Hepatocyte (in vitro differentiated cells): ENCODE measurements at regions not wholly inside any gene's neighbourhood (a gene's known extent, or its start where the extent isn't known, plus 50 kb on each side); places are given as distances from the start of the nearest gene placed in this dataset.

ENCODE experiments used
- DNase-seq: peaks from one replicate; pipeline ENCODE4 v3.0.0-alpha.2; 2016; ENCODE audit warnings: low spot score
- H2AFZ ChIP-seq: fragments of 200-600 bp; sonication (generic); 2 replicates; pipeline ENCODE4 v1.6.0; 2016; ENCODE audit warnings: antibody characterized with exemption, mild to moderate bottlenecking
- H3K27ac ChIP-seq: fragments of 200-600 bp; sonication (generic); 2 replicates; pipeline ENCODE4 v1.5.1; 2016; ENCODE audit warnings: mild to moderate bottlenecking
- H3K27me3 ChIP-seq: fragments of 200-600 bp; sonication (generic); 2 replicates; pipeline ENCODE4 v1.6.1; 2016
- H3K36me3 ChIP-seq: fragments of 200-600 bp; sonication (generic); replicated peaks from 2 replicates; pipeline ENCODE4 v1.5.1; 2016; ENCODE audit warnings: low read depth; ENCODE audit not compliant: insufficient read depth
- H3K4me1 ChIP-seq: fragments of 200-600 bp; sonication (generic); 2 replicates; pipeline ENCODE4 v1.5.1; 2016; ENCODE audit warnings: mild to moderate bottlenecking, moderate library complexity; ENCODE audit not compliant: insufficient read depth
- H3K4me2 ChIP-seq: fragments of 200-600 bp; sonication (generic); 2 replicates; pipeline ENCODE4 v1.6.0; 2016
- H3K4me3 ChIP-seq: fragments of 200-600 bp; sonication (generic); 2 replicates; pipeline ENCODE4 v1.5.1; 2016; ENCODE audit warnings: mild to moderate bottlenecking
- H3K79me2 ChIP-seq: fragments of 200-600 bp; sonication (generic); 2 replicates; pipeline ENCODE4 v1.6.0; 2017; ENCODE audit warnings: mild to moderate bottlenecking
- H3K9me2 ChIP-seq: fragments of 200-600 bp; sonication (generic); replicated peaks from 2 replicates; pipeline ENCODE4 v1.6.0; 2017; ENCODE audit warnings: mild to moderate bottlenecking; ENCODE audit not compliant: insufficient read depth
- H3K9me3 ChIP-seq: fragments of 200-600 bp; sonication (generic); 2 replicates; pipeline ENCODE4 v1.5.1; 2016; ENCODE audit warnings: low read depth, mild to moderate bottlenecking
- H4K20me1 ChIP-seq: fragments of 200-600 bp; sonication (generic); 2 replicates; pipeline ENCODE4 v1.6.0; 2016; ENCODE audit warnings: mild to moderate bottlenecking; ENCODE audit not compliant: insufficient read depth, poor library complexity, severe bottlenecking
- EZH2 ChIP-seq: fragments of 200-600 bp; sonication (generic); IDR thresholded peaks from 2 replicates; pipeline ENCODE4 v1.6.1; 2016; ENCODE audit warnings: antibody characterized with exemption, mild to moderate bottlenecking, borderline replicate concordance
- EZH2phosphoT487 ChIP-seq: fragments of 200-600 bp; sonication (generic); IDR thresholded peaks from one replicate; pipeline ENCODE4 v1.6.1; 2018; ENCODE audit warnings: antibody characterized with exemption, mild to moderate bottlenecking, low read depth, moderate library complexity; ENCODE audit not compliant: unreplicated experiment, severe bottlenecking
- WGBS: methylation state at CpG from one replicate; pipeline ENCODE4 v1.1.6; 2016; ENCODE audit warnings: low lambda C conversion rate; ENCODE audit errors: missing lambda C conversion rate; 5-methylcytosine and 5-hydroxymethylcytosine counted together
- TF ChIP-seq, protein P1 (sequence below): fragments of 200-600 bp; sonication (generic); IDR thresholded peaks from 2 replicates; pipeline ENCODE4 v1.5.1; 2016; ENCODE audit warnings: antibody characterized with exemption, mild to moderate bottlenecking; ENCODE audit not compliant: poor library complexity

DNA sequence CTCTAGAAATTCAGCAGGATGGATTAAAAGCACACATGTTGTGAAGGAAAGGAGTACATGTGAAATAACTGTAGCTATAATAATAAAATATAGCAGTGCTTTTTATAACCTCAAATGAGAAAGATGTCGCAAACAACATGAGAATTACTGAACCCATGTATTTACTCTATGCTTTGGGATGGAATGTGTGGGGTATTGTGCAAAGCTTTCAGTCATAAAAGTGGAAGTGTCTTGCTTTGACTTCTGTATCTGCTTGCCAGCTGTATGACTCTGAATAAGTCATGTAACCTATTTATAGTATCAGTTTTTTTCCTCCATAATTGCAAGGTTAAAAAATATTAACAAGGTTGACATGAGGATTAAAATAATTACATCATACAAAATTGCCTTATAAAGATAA lies 519.3 kb upstream of the CADM2 start:
- no peaks in the 10 kb centered on the region for H3K36me3 ChIP-seq
- no peaks in the 10 kb centered on the region for H3K4me1 ChIP-seq
- H2AFZ ChIP-seq: no peak overlapping the region
- TF ChIP-seq EZH2 (no peak), EZH2phosphoT487 (no peak)
- TF ChIP-seq, protein P1, sequence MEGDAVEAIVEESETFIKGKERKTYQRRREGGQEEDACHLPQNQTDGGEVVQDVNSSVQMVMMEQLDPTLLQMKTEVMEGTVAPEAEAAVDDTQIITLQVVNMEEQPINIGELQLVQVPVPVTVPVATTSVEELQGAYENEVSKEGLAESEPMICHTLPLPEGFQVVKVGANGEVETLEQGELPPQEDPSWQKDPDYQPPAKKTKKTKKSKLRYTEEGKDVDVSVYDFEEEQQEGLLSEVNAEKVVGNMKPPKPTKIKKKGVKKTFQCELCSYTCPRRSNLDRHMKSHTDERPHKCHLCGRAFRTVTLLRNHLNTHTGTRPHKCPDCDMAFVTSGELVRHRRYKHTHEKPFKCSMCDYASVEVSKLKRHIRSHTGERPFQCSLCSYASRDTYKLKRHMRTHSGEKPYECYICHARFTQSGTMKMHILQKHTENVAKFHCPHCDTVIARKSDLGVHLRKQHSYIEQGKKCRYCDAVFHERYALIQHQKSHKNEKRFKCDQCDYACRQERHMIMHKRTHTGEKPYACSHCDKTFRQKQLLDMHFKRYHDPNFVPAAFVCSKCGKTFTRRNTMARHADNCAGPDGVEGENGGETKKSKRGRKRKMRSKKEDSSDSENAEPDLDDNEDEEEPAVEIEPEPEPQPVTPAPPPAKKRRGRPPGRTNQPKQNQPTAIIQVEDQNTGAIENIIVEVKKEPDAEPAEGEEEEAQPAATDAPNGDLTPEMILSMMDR: no peak
- DNase-seq: no peak
- H3K9me3 ChIP-seq: no peaks in the 10 kb centered on the region
- no peak overlapping the region for H3K4me2 ChIP-seq
- H3K79me2 ChIP-seq: no peaks in the 10 kb centered on the region
- H4K20me1 ChIP-seq: no peaks in the 10 kb centered on the region
- 58% methylated on average over 1 of the region's 1 CpG for WGBS
- H3K27ac ChIP-seq: no peak overlapping the region
- H3K9me2 ChIP-seq: no peaks in the 10 kb centered on the region
- no peaks in the 10 kb centered on the region for H3K27me3 ChIP-seq
- H3K4me3 ChIP-seq: no peak overlapping the region

DNA sequence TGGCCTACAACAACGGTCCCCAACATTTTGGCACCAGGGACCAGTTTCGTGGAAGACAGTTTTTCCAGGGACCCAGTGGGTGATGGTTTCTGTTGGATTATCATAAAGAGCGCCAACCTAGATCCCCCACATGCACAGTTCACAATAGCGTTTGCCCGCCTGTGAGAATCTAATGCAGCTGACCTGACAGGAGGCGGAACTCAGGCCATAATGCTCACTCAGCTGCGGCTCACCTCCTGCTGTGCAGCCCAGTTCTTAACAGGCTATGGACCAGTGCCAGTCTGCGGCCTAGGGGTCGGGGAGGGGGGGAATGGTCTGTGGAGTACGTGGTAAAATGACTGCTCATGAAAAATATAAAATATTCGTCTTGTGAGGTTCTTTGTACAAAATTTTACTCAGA lies 518.5 kb upstream of the CADM2 start:
- H3K27me3 ChIP-seq: no peaks in the 10 kb centered on the region
- H3K36me3 ChIP-seq: no peaks in the 10 kb centered on the region
- no peaks in the 10 kb centered on the region for H3K79me2 ChIP-seq
- 79% methylated on average over 11 of the region's 11 CpGs for WGBS
- H4K20me1 ChIP-seq: no peaks in the 10 kb centered on the region
- H3K4me3 ChIP-seq: no peak overlapping the region
- H3K27ac ChIP-seq: no peak overlapping the region
- H3K4me2 ChIP-seq: no peak overlapping the region
- H3K9me2 ChIP-seq: no peaks in the 10 kb centered on the region
- no peak overlapping the region for H2AFZ ChIP-seq
- no peaks in the 10 kb centered on the region for H3K9me3 ChIP-seq
- TF ChIP-seq EZH2phosphoT487: no peak
- no peak for TF ChIP-seq EZH2
- TF ChIP-seq, protein P1: no peak
- DNase-seq: no peak
- H3K4me1 ChIP-seq: no peaks in the 10 kb centered on the region

DNA sequence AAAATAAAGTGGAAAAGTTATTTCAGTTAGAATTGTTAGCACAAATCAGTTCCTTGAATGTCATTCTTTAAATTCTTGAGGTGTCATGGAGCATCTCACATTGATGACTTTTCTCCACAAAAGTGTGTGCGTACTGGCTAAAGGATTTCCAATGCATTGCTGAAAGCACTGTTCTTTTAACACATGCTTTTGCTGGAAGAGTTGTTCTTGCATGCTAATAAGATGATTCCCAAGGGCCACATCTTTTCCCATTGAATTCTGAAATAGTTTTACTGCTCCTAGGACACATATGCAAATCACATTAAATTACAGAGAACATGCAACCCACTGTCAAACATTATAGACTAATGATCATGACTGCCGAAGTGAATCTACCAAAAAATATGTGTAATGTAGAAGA lies 516.3 kb upstream of the CADM2 start:
- no peak for DNase-seq
- no peaks in the 10 kb centered on the region for H3K9me2 ChIP-seq
- no peaks in the 10 kb centered on the region for H3K36me3 ChIP-seq
- no peaks in the 10 kb centered on the region for H4K20me1 ChIP-seq
- H3K4me1 ChIP-seq: no peaks in the 10 kb centered on the region
- no peaks in the 10 kb centered on the region for H3K79me2 ChIP-seq
- no peaks in the 10 kb centered on the region for H3K27me3 ChIP-seq
- no peak overlapping the region for H3K4me2 ChIP-seq
- 85% methylated on average over 2 of the region's 2 CpGs for WGBS
- no peak overlapping the region for H3K27ac ChIP-seq
- H3K4me3 ChIP-seq: no peak overlapping the region
- no peak overlapping the region for H2AFZ ChIP-seq
- no peak for TF ChIP-seq EZH2
- TF ChIP-seq, protein P1: no peak
- TF ChIP-seq EZH2phosphoT487: no peak
- H3K9me3 ChIP-seq: no peaks in the 10 kb centered on the region
